GM18870 (cell line): ENCODE measurements at regions not wholly inside any gene's neighbourhood (a gene's known extent, or its start where the extent isn't known, plus 50 kb on each side); places are given as distances from the start of the nearest gene placed in this dataset.
"Not testable (repeated sequence)": the region's sequence is repeated elsewhere in the genome, so short reads cannot be mapped to it uniquely, and the experiment has no call there.

Experiments
- ATAC-seq: cut with Tn5 transposase; IDR thresholded peaks from one replicate; pipeline ENCODE4 v1.9.1; 2021; ENCODE audit warnings: moderate library complexity; ENCODE audit not compliant: unreplicated experiment

- no peak for ATAC-seq
These were observed 129.7 kb upstream of the TNP1 start for GRCh38 chr2:216989340-216990129.

GRCh38 chr2:216987252-216987821 lies 127.5 kb upstream of the TNP1 start:
- ATAC-seq: no peak

GRCh38 chr2:216985658-216986141 lies 125.8 kb upstream of the TNP1 start:
- ATAC-seq: no peak

GRCh38 chr2:216984937-216985336 lies 125.1 kb upstream of the TNP1 start:
- no peak for ATAC-seq

GRCh38 chr2:216981951-216982350 lies 122.1 kb upstream of the TNP1 start:
- not testable (repeated sequence) for ATAC-seq

- ATAC-seq: not testable (repeated sequence)
These were observed 120.6 kb upstream of the TNP1 start for GRCh38 chr2:216980510-216980909.

- ATAC-seq: no peak
These were observed 114.7 kb upstream of the TNP1 start for GRCh38 chr2:216974321-216975302.

GRCh38 chr2:216971593-216971992 lies 111.7 kb upstream of the TNP1 start:
- no peak for ATAC-seq

- ATAC-seq: no peak
These were observed 110.6 kb upstream of the TNP1 start for GRCh38 chr2:216970359-216970915.

- no peak for ATAC-seq
These were observed 108.0 kb upstream of the TNP1 start for GRCh38 chr2:216967889-216968288.

- ATAC-seq: no peak
These were observed 100.9 kb upstream of the TNP1 start for GRCh38 chr2:216960671-216961268.

GRCh38 chr2:216959433-216959832 lies 99.6 kb upstream of the TNP1 start:
- no peak for ATAC-seq

GRCh38 chr2:216956820-216957493 lies 97.1 kb upstream of the TNP1 start:
- no peak for ATAC-seq

- no peak for ATAC-seq
These were observed 91.3 kb upstream of the TNP1 start for GRCh38 chr2:216951171-216951570.

- no peak for ATAC-seq
These were observed 90.7 kb upstream of the TNP1 start for GRCh38 chr2:216950547-216950946.

GRCh38 chr2:216949700-216950413 lies 90.0 kb upstream of the TNP1 start:
- no peak for ATAC-seq

- ATAC-seq: no peak
These were observed 87.2 kb upstream of the TNP1 start for GRCh38 chr2:216947055-216947454.

- no peak for ATAC-seq
These were observed 84.9 kb upstream of the TNP1 start for GRCh38 chr2:216944733-216945132.

- no peak for ATAC-seq
These were observed 83.2 kb upstream of the TNP1 start for GRCh38 chr2:216943109-216943508.
